CD4-positive, alpha-beta memory T cell (primary cell): ENCODE measurements at regions not wholly inside any gene's neighbourhood (a gene's known extent, or its start where the extent isn't known, plus 50 kb on each side); places are given as distances from the start of the nearest gene placed in this dataset.

Experiments
- CTCF ChIA-PET: fragments of 350-600 bp; sonication (Branson Sonifier 250); formaldehyde crosslinking; loops from one replicate; lab custom pipeline; 2021; ENCODE audit warnings: inconsistent platforms; ENCODE audit not compliant: partially characterized antibody; lab: Charles Lee
- POLR2A ChIA-PET: fragments of 350-600 bp; sonication (Branson Sonifier 250); formaldehyde crosslinking; loops from one replicate; lab custom pipeline; 2021; ENCODE audit not compliant: partially characterized antibody; lab: Charles Lee
- DNase-seq, 5 donors: peaks; one replicate each; pipeline versions ENCODE4 v3.0.0 to v3.0.0-alpha.2; 2020 to 2022; ENCODE audit warnings: mixed read lengths in 1 of 5
- H3K27ac ChIP-seq: one replicate; pipeline ENCODE4 v1.7.0; 2013; ENCODE audit warnings: low read depth, low read length
- H3K27me3 ChIP-seq: 2 replicates; pipeline ENCODE4 v1.7.0; 2013; ENCODE audit warnings: mild to moderate bottlenecking, low read length, moderate library complexity; ENCODE audit not compliant: insufficient read depth
- H3K36me3 ChIP-seq: 2 replicates; pipeline ENCODE4 v1.7.0; 2013; ENCODE audit warnings: mild to moderate bottlenecking, low read length, moderate library complexity; ENCODE audit not compliant: insufficient read depth
- H3K4me1 ChIP-seq: 2 replicates; pipeline ENCODE4 v1.7.0; 2013; ENCODE audit warnings: mild to moderate bottlenecking, low read length, moderate library complexity; ENCODE audit not compliant: insufficient read depth
- H3K4me3 ChIP-seq, 2 donors: one replicate each; pipeline ENCODE4 v1.7.0; 2013; ENCODE audit warnings: low read length in 2 of 2, mild to moderate bottlenecking in 1 of 2
- H3K9me3 ChIP-seq, 2 donors: one replicate each; pipeline ENCODE4 v1.7.0; 2013; ENCODE audit warnings: low read length in 2 of 2, control low read depth in 1 of 2; ENCODE audit not compliant: control insufficient read depth in 1 of 2
- H3K27ac Mint-ChIP-seq, 7 donors: one replicate each; pipeline ENCODE4 v1.8.0; 2020 to 2021; ENCODE audit warnings: mixed read lengths in 7 of 7, mild to moderate bottlenecking in 6 of 7, inconsistent platforms in 3 of 7, moderate library complexity in 3 of 7
- H3K27me3 Mint-ChIP-seq, 2 donors: one replicate each; pipeline ENCODE4 v1.8.0; 2020 to 2021; ENCODE audit warnings: mixed read lengths in 2 of 2
- H3K36me3 Mint-ChIP-seq, 2 donors: one replicate each; pipeline ENCODE4 v1.8.0; 2020 to 2021; ENCODE audit warnings: mixed read lengths in 2 of 2, inconsistent platforms in 1 of 2, mild to moderate bottlenecking in 1 of 2
- H3K4me1 Mint-ChIP-seq, 4 donors: one replicate each; pipeline ENCODE4 v1.8.0; 2020 to 2021; ENCODE audit warnings: mixed read lengths in 4 of 4, mild to moderate bottlenecking in 1 of 4
- H3K4me3 Mint-ChIP-seq, 8 donors: one replicate each; pipeline ENCODE4 v1.8.0; 2020 to 2021; ENCODE audit warnings: mixed read lengths in 8 of 8, mild to moderate bottlenecking in 7 of 8, moderate library complexity in 6 of 8, inconsistent platforms in 3 of 8
- H3K9me3 Mint-ChIP-seq, 8 donors: one replicate each; pipeline ENCODE4 v1.8.0; 2020 to 2021; ENCODE audit warnings: mixed read lengths in 8 of 8, mild to moderate bottlenecking in 5 of 8, inconsistent platforms in 3 of 8, moderate library complexity in 1 of 8
- intact Hi-C: fragments of 100-400 bp; cut with micrococcal nuclease; formaldehyde crosslinking; loops from one replicate; pipeline ENCODE4 v1.15.1; 2023

- DNase-seq, result no peak
- intact Hi-C loops, result no loop called here
- Mint-ChIP-seq H3K9me3 (peaks cover 0 to 2% (median 0%) of the 10 kb centered on the region in 8 donors), H3K27me3 (peaks cover 1 to 7% of the 10 kb centered on the region in 2 donors), H3K4me3 (no peak overlapping the region), H3K4me1 (peaks cover 5 to 12% (median 9%) of the 10 kb centered on the region in 4 donors), H3K36me3 (peaks cover 0 to 2% of the 10 kb centered on the region in 2 donors), H3K27ac (no peak overlapping the region)
- ChIA-PET CTCF (no interaction called here), POLR2A (no interaction called here)
- Histone ChIP-seq H3K27me3 (no peaks in the 10 kb centered on the region), H3K4me3 (no peak overlapping the region), H3K4me1 (peaks cover 8% of the 10 kb centered on the region), H3K36me3 (no peaks in the 10 kb centered on the region), H3K27ac (no peak overlapping the region), H3K9me3 (no peaks in the 10 kb centered on the region)
Measured at GRCh38 chr2:129872446-129872845, 107.0 kb upstream of the RAB6C start.

- Histone ChIP-seq H3K27ac (peak overlapping the region; percentile 50), H3K4me3 (no peak overlapping the region), H3K27me3 (no peaks in the 10 kb centered on the region), H3K36me3 (no peaks in the 10 kb centered on the region), H3K9me3 (no peaks in the 10 kb centered on the region), H3K4me1 (peaks cover 13% of the 10 kb centered on the region)
- DNase-seq, result no peak
- ChIA-PET POLR2A (interaction anchor here (1.1 to 2.8 kb wide), 2 partner anchors 305 to 466 kb away, joined by 3 to 13 read pairs; partner anchors contain the start of genes IMP4 and SMPD4), CTCF (interaction anchor here (0.5 to 1.6 kb wide), 4 partner anchors 9 to 490 kb away, joined by 3 to 4 read pairs (median 4); no protein-coding TSS in a partner anchor)
- intact Hi-C loops, result no loop called here
- Mint-ChIP-seq H3K36me3 (peaks cover 0 to 2% of the 10 kb centered on the region in 2 donors), H3K4me3 (peak overlapping the region; percentile 96 to 99 (median 97)), H3K4me1 (peaks cover 5 to 19% (median 12%) of the 10 kb centered on the region in 4 donors), H3K27ac (peak overlapping the region in 6 of 7 donors; percentile 85 to 99 (median 94)), H3K9me3 (peaks cover 0 to 2% (median 0%) of the 10 kb centered on the region in 8 donors), H3K27me3 (no peaks in the 10 kb centered on the region)
Measured at GRCh38 chr2:129876541-129876940, 102.9 kb upstream of the RAB6C start.

- H3K27ac Mint-ChIP-seq, result peak overlapping the region; percentile 85 to 99 (median 95)
- peaks cover 0 to 2% of the 10 kb centered on the region in 2 donors for H3K36me3 Mint-ChIP-seq
- H3K27me3 Mint-ChIP-seq, result no peaks in the 10 kb centered on the region
- Histone ChIP-seq H3K9me3 (no peaks in the 10 kb centered on the region), H3K4me1 (peaks cover 13% of the 10 kb centered on the region), H3K4me3 (peak overlapping the region; percentile 71 to 92), H3K27me3 (no peaks in the 10 kb centered on the region), H3K36me3 (no peaks in the 10 kb centered on the region), H3K27ac (peak overlapping the region; percentile 50)
- DNase-seq, result peak; percentile 71 to 86 (median 75)
- peak overlapping the region; percentile 96 to 99 (median 97) for H3K4me3 Mint-ChIP-seq
- intact Hi-C loops, result no loop called here
- ChIA-PET CTCF (interaction anchor here (1.6 kb wide), 1 partner anchor 11 kb away, joined by 4 read pairs; no protein-coding TSS in a partner anchor), POLR2A (interaction anchor here (2.8 kb wide), 1 partner anchor 465 kb away, joined by 13 read pairs; the partner anchor contains the start of gene IMP4)
- peaks cover 5 to 19% (median 12%) of the 10 kb centered on the region in 4 donors for H3K4me1 Mint-ChIP-seq
- peaks cover 0 to 2% (median 0%) of the 10 kb centered on the region in 8 donors for H3K9me3 Mint-ChIP-seq
Measured at GRCh38 chr2:129877289-129877741, 102.2 kb upstream of the RAB6C start.

GRCh38 chr2:129877795-129878775 is 101.4 kb upstream of the RAB6C start:
- Histone ChIP-seq H3K36me3 (no peaks in the 10 kb centered on the region), H3K4me3 (peak overlapping the region in 1 of 2 donors; percentile 43), H3K27ac (peak overlapping the region; percentile 35), H3K4me1 (peaks cover 13% of the 10 kb centered on the region), H3K9me3 (no peaks in the 10 kb centered on the region), H3K27me3 (no peaks in the 10 kb centered on the region)
- peaks cover 0 to 2% (median 0%) of the 10 kb centered on the region in 8 donors for H3K9me3 Mint-ChIP-seq
- peak overlapping the region; percentile 35 to 85 (median 67) for H3K27ac Mint-ChIP-seq
- H3K27me3 Mint-ChIP-seq, result no peaks in the 10 kb centered on the region
- CTCF ChIA-PET, result no interaction called here
- H3K36me3 Mint-ChIP-seq, result peaks cover 0 to 2% of the 10 kb centered on the region in 2 donors
- peak in 2 of 5 donors; percentile 38 to 69 for DNase-seq
- intact Hi-C loops, result no loop called here
- peak overlapping the region; percentile 67 to 87 (median 80) for H3K4me3 Mint-ChIP-seq
- POLR2A ChIA-PET, result interaction anchor here (0.6 kb wide), 1 partner anchor 8 kb away, joined by 3 read pairs; no protein-coding TSS in a partner anchor
- H3K4me1 Mint-ChIP-seq, result peaks cover 5 to 19% (median 12%) of the 10 kb centered on the region in 4 donors

GRCh38 chr2:129879614-129880180 is 99.8 kb upstream of the RAB6C start:
- POLR2A ChIA-PET, result no interaction called here
- Histone ChIP-seq H3K4me3 (no peak overlapping the region), H3K4me1 (peaks cover 13% of the 10 kb centered on the region), H3K27me3 (no peaks in the 10 kb centered on the region), H3K27ac (no peak overlapping the region), H3K9me3 (no peaks in the 10 kb centered on the region), H3K36me3 (no peaks in the 10 kb centered on the region)
- CTCF ChIA-PET, result no interaction called here
- Mint-ChIP-seq H3K4me3 (no peak overlapping the region), H3K27me3 (no peaks in the 10 kb centered on the region), H3K9me3 (no peaks in the 10 kb centered on the region), H3K36me3 (peaks cover 0 to 2% of the 10 kb centered on the region in 2 donors), H3K4me1 (peaks cover 5 to 19% (median 12%) of the 10 kb centered on the region in 4 donors), H3K27ac (peak overlapping the region in 2 of 7 donors; percentile 3 to 39)
- DNase-seq, result no peak
- intact Hi-C loops, result no loop called here

GRCh38 chr2:129880309-129880708 is 99.2 kb upstream of the RAB6C start:
- Histone ChIP-seq H3K4me1 (peaks cover 13% of the 10 kb centered on the region), H3K9me3 (no peaks in the 10 kb centered on the region), H3K4me3 (no peak overlapping the region), H3K36me3 (no peaks in the 10 kb centered on the region), H3K27ac (no peak overlapping the region), H3K27me3 (no peaks in the 10 kb centered on the region)
- no peak overlapping the region for H3K4me3 Mint-ChIP-seq
- ChIA-PET CTCF (no interaction called here), POLR2A (no interaction called here)
- no peak for DNase-seq
- H3K9me3 Mint-ChIP-seq, result no peaks in the 10 kb centered on the region
- H3K36me3 Mint-ChIP-seq, result peaks cover 0 to 2% of the 10 kb centered on the region in 2 donors
- peaks cover 5 to 19% (median 12%) of the 10 kb centered on the region in 4 donors for H3K4me1 Mint-ChIP-seq
- no peaks in the 10 kb centered on the region for H3K27me3 Mint-ChIP-seq
- no peak overlapping the region for H3K27ac Mint-ChIP-seq
- intact Hi-C loops, result no loop called here
